ENCODE measurements at regions not wholly inside any gene's neighbourhood (a gene's known extent, or its start where the extent isn't known, plus 50 kb on each side); places are given as distances from the start of the nearest gene placed in this dataset.
"Not testable (repeated sequence)": the region's sequence is repeated elsewhere in the genome, so short reads cannot be mapped to it uniquely, and the experiment has no call there.

GRCh38 chr3:159859424-159859823 lies 129.2 kb upstream of the IL12A start:
- no peak for DNase-seq

GRCh38 chr3:159859836-159860235 lies 128.8 kb upstream of the IL12A start:
- no peak for DNase-seq

GRCh38 chr3:159860269-159861116 lies 128.1 kb upstream of the IL12A start:
- no peak for DNase-seq

GRCh38 chr3:159861369-159861987 lies 127.2 kb upstream of the IL12A start:
- DNase-seq: peak; percentile 32

- no peak for DNase-seq
These were observed 123.5 kb upstream of the IL12A start for GRCh38 chr3:159865041-159865579.

- DNase-seq: no peak
These were observed 122.4 kb upstream of the IL12A start for GRCh38 chr3:159866201-159866746.

GRCh38 chr3:159867372-159867771 lies 121.3 kb upstream of the IL12A start:
- DNase-seq: no peak

GRCh38 chr3:159870723-159871122 lies 117.9 kb upstream of the IL12A start:
- no peak for DNase-seq

- peak; percentile 56 for DNase-seq
These were observed 116.1 kb upstream of the IL12A start for GRCh38 chr3:159872374-159873109.

- DNase-seq: no peak
These were observed 113.5 kb upstream of the IL12A start for GRCh38 chr3:159875116-159875515.

- no peak for DNase-seq
These were observed 110.7 kb upstream of the IL12A start for GRCh38 chr3:159877924-159878323.

GRCh38 chr3:159879146-159879545 lies 109.5 kb upstream of the IL12A start:
- DNase-seq: peak; percentile 67

GRCh38 chr3:159879598-159879997 lies 109.0 kb upstream of the IL12A start:
- no peak for DNase-seq

GRCh38 chr3:159881208-159881607 lies 107.4 kb upstream of the IL12A start:
- DNase-seq: no peak

GRCh38 chr3:159881828-159882309 lies 106.8 kb upstream of the IL12A start:
- DNase-seq: no peak

- no peak for DNase-seq
These were observed 106.3 kb upstream of the IL12A start for GRCh38 chr3:159882367-159882766.

GRCh38 chr3:159882790-159883779 lies 105.5 kb upstream of the IL12A start:
- no peak for DNase-seq

- DNase-seq: peak; percentile 53
These were observed 103.8 kb upstream of the IL12A start for GRCh38 chr3:159884661-159885402.

- no peak for DNase-seq
These were observed 102.6 kb upstream of the IL12A start for GRCh38 chr3:159886050-159886449.

- not testable (repeated sequence) for DNase-seq
These were observed 102.1 kb upstream of the IL12A start for GRCh38 chr3:159886530-159886929.

GRCh38 chr3:159887168-159887567 lies 101.5 kb upstream of the IL12A start:
- DNase-seq: no peak

Measured in inflammatory macrophage treated with lipopolysaccharide for 4 hours (primary cell).